NCI-H226 (cell line): ENCODE measurements at regions not wholly inside any gene's neighbourhood (a gene's known extent, or its start where the extent isn't known, plus 50 kb on each side); places are given as distances from the start of the nearest gene placed in this dataset.
A peak's percentile ranks its signal among the peaks of the same experiment; 100 is the strongest.
"Not testable (repeated sequence)": the region's sequence is repeated elsewhere in the genome, so short reads cannot be mapped to it uniquely, and the experiment has no call there.

ENCODE experiments used
- DNase-seq: peaks from one replicate; pipeline ENCODE4 v3.0.0-alpha.2; 2015

DNA sequence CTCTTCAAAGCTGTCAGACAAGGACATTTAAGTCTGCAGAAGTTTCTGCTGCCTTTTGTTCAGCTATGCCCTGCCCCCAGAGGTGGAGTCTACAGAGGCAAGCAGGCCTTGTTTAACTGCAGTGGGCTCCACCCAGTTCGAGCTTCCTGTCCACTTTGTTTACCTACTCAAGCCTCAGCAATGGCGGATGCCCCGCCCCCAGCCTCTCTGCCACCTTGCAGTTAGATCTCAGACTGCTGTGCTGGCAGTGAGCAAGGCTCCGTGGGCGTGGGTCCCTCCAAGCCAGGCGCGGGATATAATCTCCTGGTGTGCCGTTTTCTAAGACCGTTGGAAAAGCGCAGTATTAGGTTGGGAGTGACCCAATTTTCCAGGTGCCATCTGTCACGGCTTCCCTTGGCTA lies 144.5 kb upstream of the GOT2 start:
- DNase-seq: not testable (repeated sequence)

- no peak for DNase-seq
Measured at GRCh38 chr16:58866935-58867334, 132.8 kb upstream of the GOT2 start.

- DNase-seq: no peak
Measured at GRCh38 chr16:58863761-58864160, 129.6 kb upstream of the GOT2 start.

- no peak for DNase-seq
Measured at GRCh38 chr16:58863042-58863441, 128.9 kb upstream of the GOT2 start.

GRCh38 chr16:58862334-58863021 lies 128.4 kb upstream of the GOT2 start:
- no peak for DNase-seq

- no peak for DNase-seq
Measured at GRCh38 chr16:58859958-58860669, 126.0 kb upstream of the GOT2 start.

DNA sequence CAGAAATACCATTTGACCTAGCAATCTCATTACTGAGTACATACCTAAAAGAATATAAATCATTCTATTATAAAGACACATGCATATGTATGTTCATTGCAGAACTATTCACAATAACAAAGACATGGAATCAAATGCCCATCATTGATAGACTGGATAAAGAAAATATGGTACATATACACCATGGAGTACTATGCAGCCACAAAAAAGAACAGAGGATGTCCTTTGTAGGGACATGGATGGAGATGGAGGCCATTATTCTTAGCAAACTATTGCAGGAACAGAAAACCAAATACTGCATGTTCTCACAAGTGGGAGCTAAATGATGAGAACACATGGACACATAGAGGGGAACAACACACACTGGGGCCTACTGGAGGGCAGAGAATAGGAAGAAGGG lies 124.5 kb upstream of the GOT2 start:
- DNase-seq: not testable (repeated sequence)

DNA sequence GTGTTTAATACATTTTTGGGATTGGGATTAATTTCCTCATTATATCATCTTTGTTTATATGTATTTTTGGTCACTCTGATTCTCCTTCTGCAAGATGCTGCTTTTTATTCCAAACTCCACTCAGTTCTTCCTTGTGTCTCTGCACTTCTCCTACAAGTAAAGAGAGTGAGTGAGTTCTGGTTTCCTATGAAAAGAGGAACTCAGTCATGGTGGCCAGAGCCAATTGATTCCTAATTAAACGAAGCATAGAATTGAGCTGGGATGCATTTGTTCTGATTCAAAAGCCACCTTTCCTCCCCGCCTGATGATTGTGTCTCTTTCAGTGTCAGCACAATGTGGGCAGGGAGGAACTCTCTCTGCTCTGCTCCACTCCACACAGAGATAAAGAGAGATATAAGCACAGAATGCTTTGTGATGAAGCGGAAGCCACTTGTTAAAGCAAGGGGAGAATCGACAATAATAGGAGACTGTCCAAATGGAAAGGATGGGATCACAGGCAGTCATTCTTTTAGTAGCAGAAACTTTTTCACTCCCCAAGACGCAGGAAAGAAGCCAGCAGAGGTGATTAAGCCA lies 121.3 kb upstream of the GOT2 start:
- no peak for DNase-seq

DNA sequence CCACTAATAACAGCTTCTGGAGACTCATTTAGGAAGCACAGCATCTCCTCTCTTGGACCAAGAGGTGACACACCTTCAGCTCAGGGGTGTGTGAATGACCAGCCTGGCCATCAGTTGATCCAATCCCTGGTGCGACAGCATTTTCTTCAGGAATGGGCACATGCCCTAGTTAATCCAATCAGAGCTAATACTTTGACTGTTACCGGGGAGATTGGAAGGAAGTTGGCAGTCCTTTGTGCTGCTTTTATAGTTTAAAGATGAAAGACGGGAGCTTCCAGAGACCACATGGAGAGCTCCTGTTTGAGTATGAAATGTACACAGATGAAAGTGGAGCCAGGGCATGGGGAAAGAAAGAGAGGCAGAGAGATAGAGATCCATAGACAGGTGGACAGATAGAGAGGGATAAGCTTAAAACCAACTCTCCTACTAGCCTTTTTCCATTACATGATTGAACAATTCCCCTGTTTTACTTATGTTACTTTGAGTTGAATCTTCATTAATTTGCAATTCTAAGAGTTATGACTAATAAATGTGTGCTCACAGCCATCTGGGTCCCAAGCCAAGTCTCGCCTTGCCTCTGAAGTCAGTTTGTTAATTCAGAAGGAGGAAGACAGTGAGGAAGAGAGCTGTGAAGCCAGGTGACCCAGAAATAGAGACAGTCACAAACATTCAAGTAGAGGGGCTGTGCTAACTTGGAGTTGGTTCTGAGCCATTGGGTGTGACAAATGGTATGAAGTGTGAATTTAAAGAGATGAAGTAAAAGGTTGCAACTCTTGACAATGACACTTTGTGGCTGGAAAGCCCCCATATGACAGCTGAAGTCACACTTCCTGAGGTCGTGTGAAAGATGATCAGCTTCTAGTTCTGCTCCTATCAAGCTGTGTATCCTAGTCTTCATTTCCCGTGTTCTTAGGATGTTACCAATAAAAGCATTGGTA lies 120.0 kb upstream of the GOT2 start:
- DNase-seq: no peak

DNA sequence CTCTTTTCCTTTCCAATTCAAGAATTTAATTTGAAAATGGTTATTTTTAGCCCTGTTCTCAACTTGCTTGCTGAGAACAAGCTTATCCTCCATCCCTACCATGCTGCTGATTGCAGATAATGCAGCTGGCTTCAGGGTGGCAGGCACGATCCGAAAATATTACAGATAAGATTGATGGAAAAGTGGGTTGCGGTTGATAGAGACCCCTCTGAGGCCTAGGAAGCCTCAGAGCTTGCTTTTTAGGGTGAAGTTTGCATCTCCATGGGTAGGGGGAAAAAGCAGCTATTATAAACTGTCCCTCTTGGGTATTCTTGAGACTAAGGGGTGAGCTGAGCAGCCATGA lies 116.5 kb upstream of the GOT2 start:
- DNase-seq: no peak

- no peak for DNase-seq
Measured at GRCh38 chr16:58850019-58850677, 116.0 kb upstream of the GOT2 start.

- no peak for DNase-seq
Measured at GRCh38 chr16:58848662-58849002, 114.5 kb upstream of the GOT2 start.

DNA sequence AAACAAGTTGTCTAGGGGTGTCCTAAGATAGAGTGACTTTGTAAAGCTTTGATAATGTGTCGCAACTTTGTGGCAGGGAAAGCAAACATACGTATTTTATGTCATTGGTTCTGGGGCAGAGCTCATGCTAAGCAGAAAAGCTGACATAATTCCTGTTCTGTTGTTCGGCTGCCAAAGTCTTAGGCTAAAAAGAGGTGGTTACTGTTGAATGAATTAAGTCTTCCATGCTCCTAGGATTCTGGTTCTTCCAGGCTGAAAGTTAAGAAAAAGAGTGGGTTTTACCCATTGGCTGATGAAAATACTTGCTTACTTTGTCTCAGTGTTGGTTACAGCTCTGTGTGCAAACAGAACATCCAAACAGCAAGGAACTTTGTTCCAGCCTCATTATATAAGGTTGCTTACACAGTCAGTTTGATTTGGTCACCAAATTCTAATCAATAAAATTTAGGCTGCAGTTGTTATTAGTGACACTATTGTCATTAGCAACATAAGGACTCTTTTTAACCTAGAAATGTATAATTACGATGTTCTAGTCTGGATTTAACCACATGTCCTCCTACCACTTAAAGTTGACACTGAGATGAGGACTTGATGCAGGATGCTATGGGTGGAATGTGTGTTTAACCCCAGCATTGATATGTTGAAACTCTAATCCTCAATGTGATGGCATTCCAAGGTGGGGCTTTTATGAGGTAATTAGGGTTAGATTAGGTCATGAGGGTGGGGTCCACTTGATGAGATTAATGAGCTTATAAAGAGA lies 114.0 kb upstream of the GOT2 start:
- peak; percentile 33 for DNase-seq

DNA sequence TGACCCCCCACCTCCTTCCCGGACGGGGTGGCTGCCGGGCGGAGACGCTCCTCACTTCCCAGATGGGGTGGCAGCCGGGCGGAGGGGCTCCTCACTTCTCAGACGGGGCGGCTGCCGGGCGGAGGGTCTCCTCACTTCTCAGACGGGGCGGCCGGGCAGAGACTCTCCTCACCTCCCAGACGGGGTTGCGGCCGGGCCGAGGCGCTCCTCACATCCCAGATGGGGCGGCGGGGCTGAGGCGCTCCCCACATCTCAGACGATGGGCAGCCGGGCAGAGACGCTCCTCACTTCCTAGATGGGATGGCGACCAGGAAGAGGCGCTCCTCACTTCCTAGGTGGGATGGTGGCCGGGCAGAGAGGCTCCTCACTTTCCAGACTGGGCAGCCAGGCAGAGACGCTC lies 112.1 kb upstream of the GOT2 start:
- not testable (repeated sequence) for DNase-seq

GRCh38 chr16:58843675-58844074 lies 109.6 kb upstream of the GOT2 start:
- DNase-seq: peak; percentile 11

DNA sequence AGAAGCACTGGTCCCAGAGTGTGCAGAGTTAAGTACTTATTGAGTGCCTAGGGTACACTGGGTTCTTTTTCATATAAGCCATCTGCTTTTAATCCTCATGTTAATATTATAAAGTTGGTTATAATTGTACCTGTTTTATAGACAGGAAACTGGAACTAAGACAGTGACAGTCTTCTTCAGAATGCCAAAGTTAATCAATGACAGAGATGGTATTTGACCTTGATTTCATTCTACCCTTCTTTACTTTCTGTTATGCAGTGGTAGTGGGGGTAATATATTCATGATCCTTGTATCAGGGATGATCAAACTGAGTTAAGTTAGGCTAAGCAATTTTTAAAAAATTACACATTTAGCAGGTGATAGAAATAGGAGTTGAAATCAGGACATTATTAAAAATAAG lies 108.6 kb upstream of the GOT2 start:
- DNase-seq: no peak

GRCh38 chr16:58842156-58842555 lies 108.0 kb upstream of the GOT2 start:
- no peak for DNase-seq

GRCh38 chr16:58837950-58838349 lies 103.8 kb upstream of the GOT2 start:
- DNase-seq: no peak

DNA sequence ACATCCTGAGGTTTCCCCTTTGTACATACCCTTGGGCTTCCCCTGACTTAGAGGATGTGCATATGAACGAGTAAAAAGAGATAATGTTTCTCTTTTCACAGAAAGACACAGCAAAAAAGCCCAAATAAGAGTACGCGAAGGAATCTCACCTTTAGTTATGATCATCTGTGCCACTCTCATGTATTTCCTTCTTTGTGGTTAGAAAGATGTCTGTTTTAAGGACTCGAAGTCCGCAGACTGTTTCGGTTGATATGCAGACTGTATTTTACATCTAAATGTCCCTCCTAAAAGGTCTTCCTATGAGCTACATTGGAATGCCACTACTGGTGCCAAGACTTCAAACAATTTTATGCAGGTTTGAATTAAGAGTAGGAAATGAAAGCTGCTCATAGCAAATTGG lies 102.3 kb upstream of the GOT2 start:
- no peak for DNase-seq

GRCh38 chr16:58832386-58832895 lies 98.3 kb upstream of the GOT2 start:
- DNase-seq: no peak

DNA sequence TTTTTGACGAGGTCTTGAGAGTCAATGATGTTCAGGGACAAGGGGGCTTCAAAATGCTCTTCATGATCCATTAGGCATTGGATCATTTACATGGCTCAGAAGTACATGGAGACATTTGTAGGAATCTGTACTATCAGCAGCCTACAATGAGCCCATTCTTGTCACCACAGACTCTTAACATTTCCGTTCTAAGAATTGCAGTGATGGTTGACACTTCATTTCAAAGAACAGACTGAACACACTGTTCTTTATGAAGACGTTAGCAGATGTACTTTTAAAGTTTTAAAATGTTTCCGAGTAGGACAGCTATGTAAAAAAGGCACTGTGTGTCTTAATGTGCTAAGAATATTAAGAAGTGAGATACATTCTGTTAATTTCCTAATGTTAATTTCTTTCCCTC lies 97.3 kb upstream of the GOT2 start:
- DNase-seq: no peak
